SK-N-SH treated with all-trans-retinoic acid at 6 μM for 48 hours (cell line): ENCODE measurements at regions not wholly inside any gene's neighbourhood (a gene's known extent, or its start where the extent isn't known, plus 50 kb on each side); places are given as distances from the start of the nearest gene placed in this dataset.
A peak's percentile ranks its signal among the peaks of the same experiment; 100 is the strongest.

Experiments used
- ATAC-seq: fragments of 200-7000 bp; cut with Tn5 transposase; 3 replicates; pipeline ENCODE4 v1.9.1; 2020; ENCODE audit warnings: mild to moderate bottlenecking, moderate library complexity
- ARNTL ChIP-seq: fragments of 450-650 bp; formaldehyde crosslinking; IDR thresholded peaks from 2 replicates; pipeline ENCODE4 v1.5.0; 2020; ENCODE audit warnings: low read depth, mild to moderate bottlenecking, moderate library complexity, borderline replicate concordance
- BACH2 ChIP-seq: fragments of 250-450 bp; sonication (Bioruptor Pico); IDR thresholded peaks from 2 replicates; pipeline ENCODE4 v1.9.0; 2021; ENCODE audit warnings: mild to moderate bottlenecking, borderline replicate concordance
- CSDC2 ChIP-seq: fragments of 250-450 bp; sonication (Bioruptor Pico); IDR thresholded peaks from 2 replicates; pipeline ENCODE4 v1.5.0; 2020; ENCODE audit warnings: mild to moderate bottlenecking, moderate library complexity
- ESRRG ChIP-seq: fragments of 250-450 bp; sonication (Bioruptor Pico); IDR thresholded peaks from 2 replicates; pipeline ENCODE4 v1.6.1; 2021; ENCODE audit warnings: mild to moderate bottlenecking
- GLIS3 ChIP-seq: fragments of 250-450 bp; sonication (Bioruptor Pico); IDR thresholded peaks from 2 replicates; pipeline ENCODE4 v1.5.0; 2020; ENCODE audit warnings: mild to moderate bottlenecking, moderate library complexity
- ISL1 ChIP-seq: fragments of 250-450 bp; sonication (Bioruptor Pico); IDR thresholded peaks from 2 replicates; pipeline ENCODE4 v2.1.2; 2022; ENCODE audit warnings: mild to moderate bottlenecking, moderate library complexity
- OSR1 ChIP-seq: fragments of 250-450 bp; sonication (Bioruptor Pico); IDR thresholded peaks from 2 replicates; pipeline ENCODE4 v1.8.0; 2022; ENCODE audit warnings: moderate library complexity, mild to moderate bottlenecking, inconsistent platforms
- PPARA ChIP-seq: fragments of 250-450 bp; sonication (Bioruptor Pico); IDR thresholded peaks from 2 replicates; pipeline ENCODE4 v1.5.0; 2020; ENCODE audit warnings: mild to moderate bottlenecking, borderline replicate concordance
- SNAI2 ChIP-seq: fragments of 250-450 bp; sonication (Bioruptor Pico); IDR thresholded peaks from 2 replicates; pipeline ENCODE4 v1.5.0; 2020; ENCODE audit warnings: mild to moderate bottlenecking, moderate library complexity
- TCF4 ChIP-seq: fragments of 250-450 bp; sonication (Bioruptor Pico); IDR thresholded peaks from 2 replicates; pipeline ENCODE4 v1.8.0; 2021; ENCODE audit warnings: mild to moderate bottlenecking, moderate library complexity, borderline replicate concordance
- TOX ChIP-seq: fragments of 250-450 bp; sonication (Bioruptor Pico); IDR thresholded peaks from 2 replicates; pipeline ENCODE4 v1.8.0; 2021; ENCODE audit warnings: mild to moderate bottlenecking, moderate library complexity, borderline replicate concordance
- ZC3H10 ChIP-seq: fragments of 250-450 bp; sonication (Bioruptor Pico); IDR thresholded peaks from 2 replicates; pipeline ENCODE4 v1.5.1; 2021; ENCODE audit warnings: mild to moderate bottlenecking, moderate library complexity
- ZFP3 ChIP-seq: fragments of 250-450 bp; sonication (Bioruptor Pico); IDR thresholded peaks from 2 replicates; pipeline ENCODE4 v1.5.0; 2020; ENCODE audit warnings: mild to moderate bottlenecking, moderate library complexity
- ZNF565 ChIP-seq: fragments of 450-650 bp; formaldehyde crosslinking; conservative IDR thresholded peaks from 2 replicates; pipeline ENCODE4 v1.5.0; 2020; ENCODE audit warnings: low read depth, mild to moderate bottlenecking, moderate library complexity
- ZNF70 ChIP-seq: fragments of 450-650 bp; formaldehyde crosslinking; IDR thresholded peaks from 2 replicates; pipeline ENCODE4 v1.5.0; 2020; ENCODE audit warnings: mild to moderate bottlenecking, moderate library complexity
- ZNF8 ChIP-seq: fragments of 450-650 bp; formaldehyde crosslinking; IDR thresholded peaks from 2 replicates; pipeline ENCODE4 v1.5.0; 2020; ENCODE audit warnings: mild to moderate bottlenecking, moderate library complexity
- TF ChIP-seq, protein P1 (sequence below): fragments of 250-450 bp; sonication (Bioruptor Pico); IDR thresholded peaks from 2 replicates; pipeline ENCODE4 v1.5.0; 2020; ENCODE audit warnings: mild to moderate bottlenecking, moderate library complexity
- TF ChIP-seq, protein P2 (sequence below): fragments of 250-450 bp; sonication (Bioruptor Pico); IDR thresholded peaks from 2 replicates; pipeline ENCODE4 v1.5.1; 2021; ENCODE audit warnings: mild to moderate bottlenecking, moderate library complexity
- TF ChIP-seq, protein P3 (sequence below): fragments of 250-450 bp; sonication (Bioruptor Pico); IDR thresholded peaks from 2 replicates; pipeline ENCODE4 v1.8.0; 2021; ENCODE audit warnings: low read depth, mild to moderate bottlenecking, moderate library complexity, borderline replicate concordance
- TF ChIP-seq, protein P4 (sequence below): fragments of 250-450 bp; sonication (Bioruptor Pico); IDR thresholded peaks from 2 replicates; pipeline ENCODE4 v1.5.1; 2020; ENCODE audit warnings: low read depth, mild to moderate bottlenecking, moderate library complexity

DNA sequence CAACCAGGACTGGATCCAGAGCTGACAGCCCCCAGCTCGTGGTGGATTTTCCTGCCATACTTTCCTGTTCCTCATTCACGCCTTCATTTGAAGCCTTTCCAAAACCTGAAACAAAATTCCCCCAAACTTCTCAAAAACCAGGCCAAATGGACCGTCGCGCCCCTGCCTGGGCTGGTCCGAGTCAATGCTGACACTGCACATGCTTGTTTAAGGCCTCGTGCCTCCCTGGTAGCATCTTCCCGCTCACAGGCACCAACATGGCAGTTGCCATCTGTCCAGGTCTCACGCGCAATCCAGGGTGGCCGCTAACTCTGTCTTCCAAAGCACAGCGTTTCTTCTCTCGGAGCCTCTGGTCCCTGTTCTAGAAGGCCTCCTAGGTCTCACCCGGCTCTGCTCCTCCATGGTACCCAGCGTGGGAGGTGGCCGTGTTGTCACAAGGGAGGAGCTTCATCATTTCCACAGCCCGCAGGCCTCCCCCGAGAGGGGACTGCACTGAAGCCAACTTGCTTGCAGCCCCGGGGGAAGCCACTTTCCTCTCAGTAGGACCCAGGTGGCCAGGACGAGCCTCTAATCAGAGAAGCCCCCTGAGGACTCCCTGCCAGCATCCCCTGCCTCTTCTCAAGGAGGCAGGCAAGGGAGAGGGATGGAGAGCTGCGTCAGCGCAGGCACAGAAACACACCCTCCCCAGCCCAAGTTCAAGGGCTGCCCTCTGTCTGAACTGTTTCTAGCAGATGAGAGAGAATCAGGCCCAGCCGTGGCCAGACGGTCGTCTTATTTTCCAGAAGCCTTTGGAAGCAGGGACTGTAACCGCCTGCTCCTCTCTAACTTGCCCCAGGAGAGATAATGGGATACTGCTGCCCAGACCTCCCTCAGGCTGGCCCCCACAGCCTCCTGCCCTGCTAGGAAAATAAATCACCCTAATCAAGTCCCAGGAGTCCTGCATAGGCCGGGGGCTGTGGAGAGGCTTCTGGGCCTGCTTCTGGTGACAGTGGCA lies 152.8 kb upstream of the TLE3 start:
- no peak; the same call in 2 of the 3 replicates for ATAC-seq
- TF ChIP-seq ISL1 (no peak), TCF4 (peak; percentile 65; the same call in 1 of the 2 replicates), BACH2 (no peak), TOX (CRISPR knock-in tag) (no peak), ZNF70 (CRISPR knock-in tag) (peak; percentile 20; the same call in 1 of the 2 replicates)
- TF ChIP-seq, protein P1, sequence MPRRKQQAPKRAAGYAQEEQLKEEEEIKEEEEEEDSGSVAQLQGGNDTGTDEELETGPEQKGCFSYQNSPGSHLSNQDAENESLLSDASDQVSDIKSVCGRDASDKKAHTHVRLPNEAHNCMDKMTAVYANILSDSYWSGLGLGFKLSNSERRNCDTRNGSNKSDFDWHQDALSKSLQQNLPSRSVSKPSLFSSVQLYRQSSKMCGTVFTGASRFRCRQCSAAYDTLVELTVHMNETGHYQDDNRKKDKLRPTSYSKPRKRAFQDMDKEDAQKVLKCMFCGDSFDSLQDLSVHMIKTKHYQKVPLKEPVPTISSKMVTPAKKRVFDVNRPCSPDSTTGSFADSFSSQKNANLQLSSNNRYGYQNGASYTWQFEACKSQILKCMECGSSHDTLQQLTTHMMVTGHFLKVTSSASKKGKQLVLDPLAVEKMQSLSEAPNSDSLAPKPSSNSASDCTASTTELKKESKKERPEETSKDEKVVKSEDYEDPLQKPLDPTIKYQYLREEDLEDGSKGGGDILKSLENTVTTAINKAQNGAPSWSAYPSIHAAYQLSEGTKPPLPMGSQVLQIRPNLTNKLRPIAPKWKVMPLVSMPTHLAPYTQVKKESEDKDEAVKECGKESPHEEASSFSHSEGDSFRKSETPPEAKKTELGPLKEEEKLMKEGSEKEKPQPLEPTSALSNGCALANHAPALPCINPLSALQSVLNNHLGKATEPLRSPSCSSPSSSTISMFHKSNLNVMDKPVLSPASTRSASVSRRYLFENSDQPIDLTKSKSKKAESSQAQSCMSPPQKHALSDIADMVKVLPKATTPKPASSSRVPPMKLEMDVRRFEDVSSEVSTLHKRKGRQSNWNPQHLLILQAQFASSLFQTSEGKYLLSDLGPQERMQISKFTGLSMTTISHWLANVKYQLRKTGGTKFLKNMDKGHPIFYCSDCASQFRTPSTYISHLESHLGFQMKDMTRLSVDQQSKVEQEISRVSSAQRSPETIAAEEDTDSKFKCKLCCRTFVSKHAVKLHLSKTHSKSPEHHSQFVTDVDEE (CRISPR knock-in tag) = peak; percentile 64; the same call in 1 of the 2 replicates

DNA sequence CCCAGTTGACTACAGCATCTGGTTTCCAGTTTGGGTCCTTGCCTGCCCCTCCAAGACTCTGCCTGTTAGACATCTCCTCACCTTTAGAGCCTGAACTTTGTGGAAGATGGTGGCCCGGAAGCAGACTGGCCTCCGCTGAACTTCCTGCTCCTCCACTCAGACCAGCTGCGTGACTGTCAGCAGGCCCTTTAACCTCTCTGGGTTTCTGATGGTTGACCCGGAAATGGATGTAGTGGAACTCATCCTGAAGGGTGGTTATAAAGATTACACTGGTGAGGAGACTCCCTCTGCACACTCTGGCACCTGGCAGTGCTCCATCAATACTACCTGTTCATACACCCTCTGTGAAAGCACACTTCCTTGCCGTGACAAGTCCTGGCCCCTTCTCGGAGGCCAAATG lies 151.9 kb upstream of the TLE3 start:
- TF ChIP-seq, protein P2, sequence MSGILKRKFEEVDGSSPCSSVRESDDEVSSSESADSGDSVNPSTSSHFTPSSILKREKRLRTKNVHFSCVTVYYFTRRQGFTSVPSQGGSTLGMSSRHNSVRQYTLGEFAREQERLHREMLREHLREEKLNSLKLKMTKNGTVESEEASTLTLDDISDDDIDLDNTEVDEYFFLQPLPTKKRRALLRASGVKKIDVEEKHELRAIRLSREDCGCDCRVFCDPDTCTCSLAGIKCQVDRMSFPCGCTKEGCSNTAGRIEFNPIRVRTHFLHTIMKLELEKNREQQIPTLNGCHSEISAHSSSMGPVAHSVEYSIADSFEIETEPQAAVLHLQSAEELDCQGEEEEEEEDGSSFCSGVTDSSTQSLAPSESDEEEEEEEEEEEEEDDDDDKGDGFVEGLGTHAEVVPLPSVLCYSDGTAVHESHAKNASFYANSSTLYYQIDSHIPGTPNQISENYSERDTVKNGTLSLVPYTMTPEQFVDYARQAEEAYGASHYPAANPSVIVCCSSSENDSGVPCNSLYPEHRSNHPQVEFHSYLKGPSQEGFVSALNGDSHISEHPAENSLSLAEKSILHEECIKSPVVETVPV (CRISPR knock-in tag) = no peak
- no peak for TF ChIP-seq ARNTL (CRISPR knock-in tag)
- TF ChIP-seq ZNF8 (CRISPR knock-in tag) = no peak
- TF ChIP-seq TOX (CRISPR knock-in tag) = no peak
- no peak for TF ChIP-seq CSDC2 (CRISPR knock-in tag)
- no peak for ATAC-seq

DNA sequence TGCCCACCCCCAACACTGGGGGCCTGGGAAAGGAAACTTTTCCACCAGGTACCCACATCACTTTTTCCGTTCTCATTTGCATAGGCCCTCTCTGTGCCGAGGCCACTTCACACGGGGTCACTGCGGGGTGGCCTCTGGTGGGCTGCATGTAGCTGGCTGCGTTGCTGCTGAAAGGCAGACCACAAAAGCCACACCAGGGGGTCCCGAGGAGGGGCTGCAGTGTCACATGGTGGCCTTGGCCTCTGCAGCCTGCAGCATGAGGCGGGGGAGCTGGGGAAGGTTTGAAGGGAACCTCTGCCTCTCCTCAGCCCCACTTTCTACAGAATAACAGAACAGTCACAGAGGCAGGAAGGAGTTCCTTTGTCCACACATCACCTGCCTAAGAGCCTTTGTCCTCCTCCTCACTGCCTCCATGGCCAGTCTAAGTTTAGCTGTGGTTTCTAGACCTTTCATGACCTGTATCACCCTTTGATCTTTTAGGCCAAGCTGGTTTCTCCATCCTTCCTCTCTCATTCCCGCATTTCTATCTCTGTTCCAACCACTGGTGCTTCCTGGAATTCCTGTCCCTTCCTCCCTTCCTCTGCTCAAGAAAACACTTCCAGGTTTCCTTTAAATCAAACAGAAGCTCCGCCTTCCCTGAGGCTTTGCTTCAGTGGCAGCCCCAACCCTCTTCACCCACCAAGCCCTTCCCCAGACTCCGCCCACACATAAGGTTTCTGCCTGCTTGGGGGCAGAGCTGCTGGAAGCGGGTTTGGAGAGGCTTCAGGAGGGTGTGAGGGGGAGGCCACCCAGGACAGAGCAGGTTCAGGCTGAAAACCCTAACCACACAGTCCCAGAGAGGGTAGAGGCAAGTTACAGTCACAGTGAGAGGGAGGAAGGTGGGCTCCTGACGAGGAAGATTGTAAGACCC lies 150.7 kb upstream of the TLE3 start:
- ATAC-seq = peak; percentile 21; the same call in 2 of the 3 replicates
- TF ChIP-seq ESRRG (CRISPR knock-in tag) (no peak), TCF4 (no peak), BACH2 (no peak), CSDC2 (CRISPR knock-in tag) (no peak), ZC3H10 (CRISPR knock-in tag) (no peak), ZNF565 (CRISPR knock-in tag) (no peak), PPARA (CRISPR knock-in tag) (no peak), ZNF70 (CRISPR knock-in tag) (no peak), ZNF8 (CRISPR knock-in tag) (no peak), OSR1 (no peak)
- TF ChIP-seq, protein P3, sequence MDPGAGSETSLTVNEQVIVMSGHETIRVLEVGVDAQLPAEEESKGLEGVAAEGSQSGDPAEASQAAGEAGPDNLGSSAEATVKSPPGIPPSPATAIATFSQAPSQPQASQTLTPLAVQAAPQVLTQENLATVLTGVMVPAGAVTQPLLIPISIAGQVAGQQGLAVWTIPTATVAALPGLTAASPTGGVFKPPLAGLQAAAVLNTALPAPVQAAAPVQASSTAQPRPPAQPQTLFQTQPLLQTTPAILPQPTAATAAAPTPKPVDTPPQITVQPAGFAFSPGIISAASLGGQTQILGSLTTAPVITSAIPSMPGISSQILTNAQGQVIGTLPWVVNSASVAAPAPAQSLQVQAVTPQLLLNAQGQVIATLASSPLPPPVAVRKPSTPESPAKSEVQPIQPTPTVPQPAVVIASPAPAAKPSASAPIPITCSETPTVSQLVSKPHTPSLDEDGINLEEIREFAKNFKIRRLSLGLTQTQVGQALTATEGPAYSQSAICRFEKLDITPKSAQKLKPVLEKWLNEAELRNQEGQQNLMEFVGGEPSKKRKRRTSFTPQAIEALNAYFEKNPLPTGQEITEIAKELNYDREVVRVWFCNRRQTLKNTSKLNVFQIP (CRISPR knock-in tag) = no peak

DNA sequence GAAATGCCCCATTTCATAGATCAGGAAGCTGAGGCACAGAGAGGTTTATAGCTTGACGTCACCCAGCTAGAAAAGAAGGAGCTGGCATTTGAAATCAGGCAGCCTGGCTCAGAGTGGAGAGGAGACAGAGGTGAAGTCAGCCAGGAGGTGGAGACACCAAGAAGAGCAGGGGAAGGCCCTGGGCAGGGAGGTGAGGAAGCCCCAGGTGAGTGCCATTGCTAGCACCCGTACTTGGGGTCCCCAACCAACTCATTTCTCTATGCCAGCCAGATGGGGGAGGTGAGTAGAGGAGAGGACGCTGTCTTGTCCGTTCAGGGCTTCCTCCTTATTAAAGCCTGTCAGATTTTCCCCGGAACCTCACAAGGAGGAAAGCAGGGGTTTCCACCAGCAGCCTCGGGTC lies 149.6 kb upstream of the TLE3 start:
- ATAC-seq = no peak
- no peak for TF ChIP-seq ISL1
- TF ChIP-seq TCF4 = no peak
- no peak for TF ChIP-seq ZNF70 (CRISPR knock-in tag)
- TF ChIP-seq, protein P4, sequence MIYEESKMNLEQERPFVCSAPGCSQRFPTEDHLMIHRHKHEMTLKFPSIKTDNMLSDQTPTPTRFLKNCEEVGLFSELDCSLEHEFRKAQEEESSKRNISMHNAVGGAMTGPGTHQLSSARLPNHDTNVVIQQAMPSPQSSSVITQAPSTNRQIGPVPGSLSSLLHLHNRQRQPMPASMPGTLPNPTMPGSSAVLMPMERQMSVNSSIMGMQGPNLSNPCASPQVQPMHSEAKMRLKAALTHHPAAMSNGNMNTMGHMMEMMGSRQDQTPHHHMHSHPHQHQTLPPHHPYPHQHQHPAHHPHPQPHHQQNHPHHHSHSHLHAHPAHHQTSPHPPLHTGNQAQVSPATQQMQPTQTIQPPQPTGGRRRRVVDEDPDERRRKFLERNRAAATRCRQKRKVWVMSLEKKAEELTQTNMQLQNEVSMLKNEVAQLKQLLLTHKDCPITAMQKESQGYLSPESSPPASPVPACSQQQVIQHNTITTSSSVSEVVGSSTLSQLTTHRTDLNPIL (CRISPR knock-in tag) = no peak
- TF ChIP-seq, protein P3 (CRISPR knock-in tag) = no peak
- TF ChIP-seq, protein P1 (CRISPR knock-in tag) = no peak
- no peak for TF ChIP-seq GLIS3
- TF ChIP-seq BACH2 = no peak
- no peak for TF ChIP-seq CSDC2 (CRISPR knock-in tag)
- TF ChIP-seq ZNF565 (CRISPR knock-in tag) = no peak
- no peak for TF ChIP-seq SNAI2
- no peak for TF ChIP-seq ARNTL (CRISPR knock-in tag)
- no peak for TF ChIP-seq ZFP3
